WERI-Rb-1 (cell line): ENCODE measurements at regions not wholly inside any gene's neighbourhood (a gene's known extent, or its start where the extent isn't known, plus 50 kb on each side); places are given as distances from the start of the nearest gene placed in this dataset.

Experiments used
- DNase-seq: peaks from one replicate; pipeline ENCODE4 v3.0.0-alpha.2; 2020
- H3K27ac ChIP-seq: fragments of 250-450 bp; sonication (Bioruptor Pico); 2 replicates; pipeline ENCODE4 v1.5.1; 2020; ENCODE audit warnings: mild to moderate bottlenecking, moderate library complexity
- H3K27me3 ChIP-seq: fragments of 250-450 bp; sonication (Bioruptor Pico); 2 replicates; pipeline ENCODE4 v1.5.1; 2021; ENCODE audit warnings: mild to moderate bottlenecking, low read depth, moderate library complexity; ENCODE audit not compliant: insufficient read depth, severe bottlenecking
- H3K36me3 ChIP-seq: fragments of 250-450 bp; sonication (Bioruptor Pico); 2 replicates; pipeline ENCODE4 v1.5.1; 2020; ENCODE audit warnings: mild to moderate bottlenecking, moderate library complexity
- H3K4me3 ChIP-seq: 2 replicates; pipeline ENCODE4 v1.5.1; 2011; ENCODE audit warnings: low read depth, mild to moderate bottlenecking, control low read depth, low read length
- H3K9me3 ChIP-seq: fragments of 250-450 bp; sonication (Bioruptor Pico); 2 replicates; pipeline ENCODE4 v1.5.1; 2021; ENCODE audit warnings: mild to moderate bottlenecking, moderate library complexity; ENCODE audit not compliant: severe bottlenecking
- CTCF ChIP-seq: IDR thresholded peaks from 2 replicates; pipeline ENCODE4 v1.5.1; 2011; ENCODE audit warnings: low read depth, mild to moderate bottlenecking, control low read depth, inconsistent platforms, low read length

- TF ChIP-seq CTCF, result no peak
- no peaks in the 10 kb centered on the region for H3K27me3 ChIP-seq
These were observed 1150.8 kb upstream of the CDH6 start for GRCh38 chr5:30042677-30043076.

GRCh38 chr5:30041831-30042385 lies 1151.6 kb upstream of the CDH6 start:
- no peak for TF ChIP-seq CTCF
- H3K27me3 ChIP-seq, result no peaks in the 10 kb centered on the region
- no peak for DNase-seq
- H3K4me3 ChIP-seq, result no peak overlapping the region
- no peaks in the 10 kb centered on the region for H3K36me3 ChIP-seq
- H3K27ac ChIP-seq, result no peak overlapping the region
- H3K9me3 ChIP-seq, result no peaks in the 10 kb centered on the region

More at GRCh38 chr5:30042677-30043076, 1150.8 kb upstream of the CDH6 start:
- no peak overlapping the region for H3K27ac ChIP-seq
- H3K4me3 ChIP-seq, result no peak overlapping the region
- H3K9me3 ChIP-seq, result no peaks in the 10 kb centered on the region
- no peak for DNase-seq
- no peaks in the 10 kb centered on the region for H3K36me3 ChIP-seq

- no peak for TF ChIP-seq CTCF
- H3K27ac ChIP-seq, result no peak overlapping the region
- DNase-seq, result no peak
- H3K4me3 ChIP-seq, result no peak overlapping the region
- no peaks in the 10 kb centered on the region for H3K27me3 ChIP-seq
- H3K9me3 ChIP-seq, result no peaks in the 10 kb centered on the region
- no peaks in the 10 kb centered on the region for H3K36me3 ChIP-seq
These were observed 1152.2 kb upstream of the CDH6 start for GRCh38 chr5:30041291-30041690.

GRCh38 chr5:30040488-30041118 lies 1152.9 kb upstream of the CDH6 start:
- no peak overlapping the region for H3K4me3 ChIP-seq
- H3K36me3 ChIP-seq, result no peaks in the 10 kb centered on the region
- no peak overlapping the region for H3K27ac ChIP-seq
- H3K27me3 ChIP-seq, result no peaks in the 10 kb centered on the region
- DNase-seq, result peak; percentile 71
- TF ChIP-seq CTCF, result peak; percentile 83
- no peaks in the 10 kb centered on the region for H3K9me3 ChIP-seq

- H3K36me3 ChIP-seq, result no peaks in the 10 kb centered on the region
- no peak overlapping the region for H3K4me3 ChIP-seq
- no peak for TF ChIP-seq CTCF
- H3K9me3 ChIP-seq, result no peaks in the 10 kb centered on the region
- no peak for DNase-seq
- H3K27ac ChIP-seq, result no peak overlapping the region
- H3K27me3 ChIP-seq, result no peaks in the 10 kb centered on the region
These were observed 1154.1 kb upstream of the CDH6 start for GRCh38 chr5:30039379-30039778.

- Histone ChIP-seq H3K4me3 (no peak overlapping the region), H3K27ac (no peak overlapping the region), H3K27me3 (no peaks in the 10 kb centered on the region), H3K36me3 (no peaks in the 10 kb centered on the region), H3K9me3 (no peaks in the 10 kb centered on the region)
- no peak for DNase-seq
- TF ChIP-seq CTCF, result no peak
These were observed 1158.6 kb upstream of the CDH6 start for GRCh38 chr5:30034870-30035269.
